ENCODE measurements at regions not wholly inside any gene's neighbourhood (a gene's known extent, or its start where the extent isn't known, plus 50 kb on each side); places are given as distances from the start of the nearest gene placed in this dataset.

DNA sequence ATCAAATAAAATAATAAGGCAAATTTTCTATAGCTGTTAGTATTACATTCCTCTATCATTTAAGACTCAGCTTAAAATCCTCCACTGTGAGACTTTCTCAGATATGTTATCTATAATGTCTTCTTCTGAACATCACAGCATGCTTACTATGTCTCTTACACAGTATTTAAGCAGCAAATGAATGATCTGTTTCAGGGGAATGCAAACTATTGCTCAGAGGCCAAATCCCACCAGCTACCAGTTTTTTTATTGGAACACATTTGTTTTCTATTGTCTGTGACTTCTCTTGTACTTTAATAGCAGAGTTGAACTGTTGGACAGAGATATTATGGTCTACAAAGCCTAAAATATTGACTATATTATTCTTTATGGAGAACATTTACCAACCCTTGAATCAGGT lies 59.6 kb downstream of the C3orf38 start:
- DNase-seq = peak; percentile 52

DNA sequence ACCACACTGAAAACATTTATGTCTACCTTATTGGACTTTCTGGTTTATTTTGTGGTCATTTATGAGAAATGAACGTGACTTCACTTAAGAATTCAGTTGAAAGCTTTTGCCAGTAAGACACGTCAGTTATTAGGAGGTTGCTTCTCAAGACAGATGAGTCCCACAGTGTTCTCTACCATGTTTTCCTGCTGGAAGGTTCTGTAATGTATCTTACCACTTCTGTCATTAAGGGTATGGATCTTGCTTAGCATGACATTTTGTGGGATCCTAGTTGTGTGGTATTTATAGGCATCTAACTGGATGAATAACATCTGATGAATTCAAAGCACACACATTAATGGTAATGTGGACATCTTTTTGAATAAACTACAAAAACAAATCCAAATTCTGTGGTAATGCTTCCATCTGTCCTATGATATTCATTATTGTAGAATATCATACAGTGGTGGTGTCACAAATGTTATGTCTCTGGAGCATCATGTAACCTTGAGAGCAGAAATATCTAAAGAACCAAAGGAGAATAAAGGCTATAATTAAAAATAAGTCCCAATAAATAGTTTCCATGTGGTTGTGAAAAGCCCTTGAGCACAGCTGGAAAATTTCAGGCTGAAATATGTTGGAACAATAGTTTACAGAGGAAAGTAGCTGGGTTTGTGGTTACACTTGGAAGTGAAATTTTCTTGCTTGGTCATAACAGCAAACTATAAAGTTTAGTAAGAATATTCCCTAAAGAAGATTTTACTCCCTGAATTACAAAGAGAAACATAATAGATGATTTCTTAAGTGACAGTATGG lies 61.5 kb downstream of the C3orf38 start:
- peak; percentile 76 for DNase-seq

- peak; percentile 73 for DNase-seq
These were observed 69.5 kb downstream of the C3orf38 start for GRCh38 chr3:88219138-88219792.

DNA sequence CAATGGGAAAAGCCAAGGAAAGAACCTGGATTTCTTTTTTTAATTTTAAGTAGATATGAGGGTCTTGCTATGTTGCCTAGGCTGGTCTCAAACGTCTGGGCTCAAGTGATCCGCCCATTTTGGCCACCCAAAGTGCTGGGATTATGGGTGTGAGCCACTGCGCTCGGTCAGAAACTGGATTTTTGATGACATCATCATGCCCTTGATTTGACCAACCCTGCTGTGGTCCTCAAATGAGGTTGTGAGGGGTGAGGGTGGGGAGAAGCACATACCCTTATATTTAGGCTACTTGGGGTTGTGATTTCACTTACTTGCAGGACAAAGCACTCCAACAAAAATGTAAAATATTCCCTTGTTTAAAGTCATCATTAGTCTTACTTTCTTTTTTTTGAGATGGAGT lies 70.4 kb downstream of the C3orf38 start:
- no peak for DNase-seq

- DNase-seq = no peak
These were observed 72.0 kb downstream of the C3orf38 start for GRCh38 chr3:88221726-88222125.

- DNase-seq = no peak
These were observed 72.6 kb downstream of the C3orf38 start for GRCh38 chr3:88222343-88222742.

DNA sequence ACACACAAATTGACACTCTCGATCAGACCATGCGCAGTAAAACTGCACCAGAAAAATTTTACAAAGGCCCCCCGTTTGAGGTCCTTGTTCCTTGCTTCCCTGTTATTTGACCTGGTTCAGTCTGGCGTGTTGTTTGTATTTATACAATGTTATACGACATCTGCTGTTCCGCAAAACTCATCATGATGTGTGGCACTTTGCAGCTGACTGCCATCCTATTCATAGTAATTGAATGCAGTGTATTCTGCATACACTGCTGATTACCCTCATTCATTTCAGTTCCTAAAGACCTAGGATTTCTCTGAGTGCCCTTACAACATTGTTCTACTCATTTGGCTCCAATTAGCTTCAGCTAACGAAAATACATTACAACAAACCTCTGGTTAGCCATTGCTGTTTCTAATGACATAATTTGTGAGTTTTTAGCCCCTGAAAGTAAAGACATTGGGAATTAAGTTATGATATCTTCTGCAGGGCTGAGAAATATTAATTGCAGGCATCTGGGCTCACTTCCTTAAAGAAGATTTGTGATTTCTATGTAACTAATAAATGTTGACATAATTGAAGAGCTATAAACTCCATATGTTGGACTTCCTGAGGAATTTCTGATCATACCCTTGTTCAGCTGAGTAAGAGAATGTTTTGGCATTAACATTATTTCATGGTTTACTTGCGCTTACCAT lies 75.7 kb downstream of the C3orf38 start:
- DNase-seq = peak; percentile 59

DNA sequence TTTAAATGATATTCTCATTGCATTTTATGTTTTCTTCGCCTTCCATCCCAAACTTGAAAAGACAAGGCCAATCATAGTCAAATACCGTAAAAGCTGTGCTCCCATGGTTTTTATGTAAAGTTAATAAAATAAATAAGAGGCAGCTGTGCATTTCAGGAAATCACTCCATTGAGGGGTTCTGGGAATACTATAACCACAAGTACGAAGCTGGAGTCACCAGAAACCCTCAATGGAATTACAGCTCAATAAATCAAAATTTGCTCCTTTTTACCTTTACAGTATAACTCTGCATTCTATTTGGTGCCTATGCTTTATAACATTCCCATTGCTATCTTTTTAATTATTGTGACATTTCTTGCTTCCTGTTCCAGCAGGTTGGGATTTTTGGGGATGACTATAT lies 77.2 kb downstream of the C3orf38 start:
- peak; percentile 43 for DNase-seq

- DNase-seq = no peak
These were observed 80.9 kb downstream of the C3orf38 start for GRCh38 chr3:88230638-88231037.

DNA sequence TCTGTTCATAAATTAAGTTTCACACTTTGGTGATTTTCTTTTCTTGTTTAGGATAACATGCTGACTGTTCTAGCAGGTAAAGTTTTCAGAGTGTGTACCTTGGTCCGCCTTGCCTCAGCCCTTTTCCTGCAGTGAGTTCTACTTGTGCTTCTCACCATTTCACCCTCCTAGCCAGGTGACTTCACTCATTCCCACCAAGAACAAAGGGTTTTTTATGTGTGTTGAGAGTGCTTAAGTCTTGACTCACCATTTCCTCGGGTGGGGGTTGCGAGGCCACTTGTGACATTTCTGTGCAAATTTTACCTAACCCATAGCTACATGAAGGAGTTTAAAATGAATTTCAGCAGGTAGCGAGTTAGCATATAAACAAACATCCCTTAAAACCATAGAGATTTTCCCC lies 81.4 kb downstream of the C3orf38 start:
- DNase-seq = no peak

DNA sequence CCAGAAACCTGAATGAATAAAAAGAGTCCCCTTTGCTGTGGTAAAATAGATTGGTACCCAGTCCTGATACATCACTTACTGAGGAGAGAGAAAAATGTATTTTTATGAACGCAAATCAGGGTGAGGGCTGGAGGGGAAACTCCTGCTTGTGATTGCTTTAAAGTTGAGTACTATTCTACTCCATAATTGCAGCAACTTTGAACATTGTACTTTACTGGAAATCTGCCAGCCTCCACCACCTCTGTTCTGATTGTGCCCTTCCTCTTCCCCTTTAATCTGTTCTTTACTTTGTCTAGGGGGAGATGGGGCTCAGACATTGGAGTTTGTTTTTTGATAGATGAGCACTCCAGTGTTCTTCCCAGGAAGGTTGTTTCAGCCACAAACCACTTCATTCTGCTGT lies 81.9 kb downstream of the C3orf38 start:
- DNase-seq = no peak

- peak; percentile 62 for DNase-seq
These were observed 85.3 kb downstream of the C3orf38 start for GRCh38 chr3:88235102-88235501.

DNA sequence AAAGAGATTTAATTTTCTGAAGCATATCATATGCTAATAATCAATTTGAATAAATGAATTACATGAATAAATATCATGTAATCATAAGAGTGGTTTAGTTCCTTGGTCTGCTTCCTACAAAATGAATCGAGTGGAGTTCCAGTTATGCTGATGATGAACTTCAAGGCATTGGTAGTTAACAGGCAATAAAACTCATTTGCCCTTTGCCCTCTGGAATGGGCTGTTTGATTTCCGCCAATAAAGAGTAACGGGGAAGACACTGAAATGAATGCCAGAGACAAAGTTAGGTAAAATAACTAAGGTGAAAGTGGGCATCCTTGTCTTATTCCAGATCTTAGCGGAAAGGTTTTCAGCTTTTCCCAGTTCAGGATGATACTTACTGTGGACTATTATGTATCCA lies 90.1 kb downstream of the C3orf38 start:
- DNase-seq = no peak

DNA sequence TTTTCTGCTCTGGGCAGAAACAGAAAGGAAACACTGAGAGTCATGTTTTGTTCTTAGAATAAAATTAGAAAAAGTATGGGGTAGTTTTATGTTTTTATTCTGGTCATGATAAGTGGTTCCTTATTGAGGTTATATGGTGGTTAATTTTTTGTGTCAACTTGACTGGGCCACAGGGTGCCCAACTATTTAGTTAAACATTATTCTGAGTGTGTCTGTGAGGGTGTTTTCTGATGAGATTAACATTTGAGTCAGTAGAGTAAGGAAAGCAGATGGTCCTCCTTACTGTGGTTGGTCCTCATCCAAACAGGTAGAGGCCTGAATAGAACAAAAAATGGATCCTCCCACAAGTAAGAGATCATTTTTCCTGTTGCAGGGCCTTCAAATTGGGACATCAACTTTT lies 98.9 kb downstream of the C3orf38 start:
- DNase-seq = no peak

DNA sequence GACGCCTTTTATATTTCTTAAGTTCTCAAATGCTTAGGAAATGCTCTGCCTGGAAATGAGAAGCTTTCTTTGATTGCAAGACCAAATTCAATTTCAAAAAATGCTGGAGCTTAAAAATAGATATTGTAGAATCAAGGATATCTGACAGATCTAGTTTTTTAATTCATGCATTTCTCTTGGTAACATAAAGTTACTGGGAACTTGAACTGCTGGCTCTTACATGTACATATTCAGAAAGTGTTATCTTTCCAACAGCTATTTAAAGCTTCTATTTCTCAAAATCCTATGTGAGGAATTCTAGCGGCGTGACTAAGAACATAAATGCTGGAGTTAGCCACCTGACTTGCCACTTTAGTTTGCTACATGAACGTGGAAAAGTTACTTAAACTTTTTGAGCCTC lies 109.3 kb downstream of the C3orf38 start:
- no peak for DNase-seq

DNA sequence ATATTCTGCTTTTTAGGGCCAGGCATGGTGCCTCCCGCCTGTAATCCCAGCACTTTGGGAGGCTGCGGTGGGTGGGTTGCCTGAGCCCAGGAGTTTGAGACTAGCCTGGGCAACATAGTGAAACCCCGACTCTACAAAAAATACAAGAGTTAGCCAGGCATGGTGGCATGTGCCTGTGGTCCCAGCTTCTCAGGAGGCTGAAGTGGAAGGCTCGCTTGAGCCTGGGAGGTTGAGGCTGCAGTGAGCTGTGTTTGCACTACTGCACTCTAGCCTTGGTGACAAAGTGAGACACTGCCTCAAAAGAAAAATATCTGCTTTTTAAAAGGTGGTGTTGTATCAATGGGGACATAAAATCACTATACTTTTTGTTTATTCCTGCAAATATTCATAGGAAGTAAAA lies 112.8 kb downstream of the C3orf38 start:
- DNase-seq = no peak

DNA sequence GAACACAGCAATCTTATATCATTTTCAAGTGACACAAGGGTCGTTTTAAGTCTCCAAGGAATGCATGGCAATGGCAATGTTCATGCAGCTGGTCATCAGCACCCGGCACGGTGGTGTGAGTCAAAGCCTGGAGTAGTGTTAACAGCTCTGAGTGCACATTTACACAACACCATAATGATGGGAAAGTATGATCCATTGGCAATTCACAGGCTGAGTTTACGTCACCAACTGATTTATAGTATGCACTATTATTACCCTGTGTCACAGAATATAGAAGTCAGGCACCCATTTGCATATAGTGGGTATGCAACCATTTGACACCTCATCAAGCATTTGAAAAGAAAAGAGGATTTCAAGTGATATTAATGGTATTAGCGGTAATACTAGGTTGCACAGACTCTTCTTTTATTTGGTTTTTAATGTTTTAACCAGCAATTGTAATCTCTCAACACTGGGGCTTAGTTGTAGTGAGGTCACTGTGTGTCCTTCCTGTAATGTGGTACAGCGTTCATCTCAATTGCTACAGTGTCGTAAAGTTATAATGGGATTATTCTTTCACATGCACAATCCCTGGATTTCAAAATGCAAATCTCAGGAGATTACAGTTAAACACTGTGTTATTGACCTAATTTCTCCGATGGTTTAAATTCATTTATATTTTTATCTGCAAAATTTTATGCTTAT lies 113.8 kb downstream of the C3orf38 start:
- no peak for DNase-seq

DNA sequence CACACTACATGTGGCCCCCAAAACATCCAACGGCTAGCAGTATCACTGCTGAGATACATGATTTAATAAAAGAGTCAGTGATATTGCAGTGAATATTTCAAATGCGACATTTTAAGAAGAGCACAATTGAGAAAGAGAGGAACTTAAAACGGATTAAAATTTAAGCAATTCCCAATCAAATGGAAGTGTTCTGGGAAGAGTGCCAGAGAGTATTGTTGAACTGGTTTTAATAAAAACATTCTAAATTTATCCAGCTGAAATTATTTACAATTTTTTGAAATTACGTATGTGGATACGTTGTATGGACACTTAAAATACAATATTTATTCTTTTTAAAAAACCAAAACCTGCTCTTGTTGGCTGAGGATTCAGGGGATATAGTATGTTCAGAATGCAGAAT lies 117.7 kb downstream of the C3orf38 start:
- no peak for DNase-seq

- DNase-seq = no peak
These were observed 118.1 kb downstream of the C3orf38 start for GRCh38 chr3:88267847-88268246.

- no peak for DNase-seq
These were observed 130.6 kb downstream of the C3orf38 start for GRCh38 chr3:88280326-88280725.

- no peak for DNase-seq
These were observed 132.9 kb downstream of the C3orf38 start for GRCh38 chr3:88282528-88283241.

DNA sequence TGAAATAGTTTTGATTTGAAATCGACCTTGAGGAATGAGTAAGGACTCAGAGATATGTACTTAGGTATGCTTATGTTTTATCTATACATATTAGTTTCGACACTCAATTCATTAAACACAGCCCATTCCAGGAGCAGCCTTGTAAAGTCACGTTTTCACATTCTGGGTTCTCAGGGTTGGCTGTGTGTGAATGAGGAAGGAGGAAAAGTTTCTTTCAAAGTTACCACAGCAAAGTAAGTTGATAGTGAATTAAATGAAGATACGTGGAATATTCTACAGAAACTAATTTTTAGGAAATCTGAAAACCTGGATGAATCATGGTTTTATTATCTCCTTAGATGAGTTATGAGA lies 133.5 kb downstream of the C3orf38 start:
- DNase-seq = no peak

- DNase-seq = no peak
These were observed 141.7 kb downstream of the C3orf38 start for GRCh38 chr3:88291486-88291885.

Measured in fibroblast of skin of abdomen (primary cell).